ENCODE measurements at regions not wholly inside any gene's neighbourhood (a gene's known extent, or its start where the extent isn't known, plus 50 kb on each side); places are given as distances from the start of the nearest gene placed in this dataset.

- TF ChIP-seq, protein P1, sequence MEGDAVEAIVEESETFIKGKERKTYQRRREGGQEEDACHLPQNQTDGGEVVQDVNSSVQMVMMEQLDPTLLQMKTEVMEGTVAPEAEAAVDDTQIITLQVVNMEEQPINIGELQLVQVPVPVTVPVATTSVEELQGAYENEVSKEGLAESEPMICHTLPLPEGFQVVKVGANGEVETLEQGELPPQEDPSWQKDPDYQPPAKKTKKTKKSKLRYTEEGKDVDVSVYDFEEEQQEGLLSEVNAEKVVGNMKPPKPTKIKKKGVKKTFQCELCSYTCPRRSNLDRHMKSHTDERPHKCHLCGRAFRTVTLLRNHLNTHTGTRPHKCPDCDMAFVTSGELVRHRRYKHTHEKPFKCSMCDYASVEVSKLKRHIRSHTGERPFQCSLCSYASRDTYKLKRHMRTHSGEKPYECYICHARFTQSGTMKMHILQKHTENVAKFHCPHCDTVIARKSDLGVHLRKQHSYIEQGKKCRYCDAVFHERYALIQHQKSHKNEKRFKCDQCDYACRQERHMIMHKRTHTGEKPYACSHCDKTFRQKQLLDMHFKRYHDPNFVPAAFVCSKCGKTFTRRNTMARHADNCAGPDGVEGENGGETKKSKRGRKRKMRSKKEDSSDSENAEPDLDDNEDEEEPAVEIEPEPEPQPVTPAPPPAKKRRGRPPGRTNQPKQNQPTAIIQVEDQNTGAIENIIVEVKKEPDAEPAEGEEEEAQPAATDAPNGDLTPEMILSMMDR (conservative IDR thresholded peaks at IDR 0.05; ENCODE audit: low read length), result no peak
- no peak for TF ChIP-seq EZH2phosphoT487 (IDR thresholded peaks at IDR 0.05; ENCODE audit: borderline replicate concordance, low read depth, low read length)
Measured at GRCh38 chr3:191074511-191074910, 124.5 kb upstream of the OSTN start.
